ENCODE measurements at regions not wholly inside any gene's neighbourhood (a gene's known extent, or its start where the extent isn't known, plus 50 kb on each side); places are given as distances from the start of the nearest gene placed in this dataset.
A peak's percentile ranks its signal among the peaks of the same experiment; 100 is the strongest.

DNA sequence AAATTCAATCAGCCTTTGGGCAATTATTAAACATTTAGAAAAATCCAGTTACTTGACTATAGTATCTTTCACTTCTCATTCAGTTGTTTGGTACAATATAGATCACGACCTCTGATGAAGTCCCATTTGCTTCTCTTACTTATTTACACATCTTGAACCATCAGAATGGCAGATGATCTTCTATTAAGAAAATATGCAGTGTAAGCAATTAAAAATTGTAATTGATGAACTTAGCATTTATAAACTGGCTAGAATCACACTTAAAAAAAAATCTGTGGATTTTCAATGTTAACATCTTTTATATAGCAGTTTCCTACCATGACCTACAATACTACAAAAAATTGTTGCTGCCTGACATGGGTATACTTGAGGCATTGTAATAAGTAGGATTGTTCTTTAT, 395.5 kb upstream of the CNTN4 start:
- H3K36me3 ChIP-seq = no peaks in the 10 kb centered on the region
- H3K9me3 ChIP-seq = no peaks in the 10 kb centered on the region
- no peak overlapping the region for H3K4me3 ChIP-seq
- H3K27ac ChIP-seq = no peak overlapping the region
- ATAC-seq (no peak), DNase-seq (no peak), FAIRE-seq (no peak)
- 45 to 72% methylated on average over 1 of the region's 1 CpG for WGBS, 2 donors
- no peaks in the 10 kb centered on the region for H3K27me3 ChIP-seq
- no peaks in the 10 kb centered on the region for H3K4me1 ChIP-seq
- TF ChIP-seq, protein P1, sequence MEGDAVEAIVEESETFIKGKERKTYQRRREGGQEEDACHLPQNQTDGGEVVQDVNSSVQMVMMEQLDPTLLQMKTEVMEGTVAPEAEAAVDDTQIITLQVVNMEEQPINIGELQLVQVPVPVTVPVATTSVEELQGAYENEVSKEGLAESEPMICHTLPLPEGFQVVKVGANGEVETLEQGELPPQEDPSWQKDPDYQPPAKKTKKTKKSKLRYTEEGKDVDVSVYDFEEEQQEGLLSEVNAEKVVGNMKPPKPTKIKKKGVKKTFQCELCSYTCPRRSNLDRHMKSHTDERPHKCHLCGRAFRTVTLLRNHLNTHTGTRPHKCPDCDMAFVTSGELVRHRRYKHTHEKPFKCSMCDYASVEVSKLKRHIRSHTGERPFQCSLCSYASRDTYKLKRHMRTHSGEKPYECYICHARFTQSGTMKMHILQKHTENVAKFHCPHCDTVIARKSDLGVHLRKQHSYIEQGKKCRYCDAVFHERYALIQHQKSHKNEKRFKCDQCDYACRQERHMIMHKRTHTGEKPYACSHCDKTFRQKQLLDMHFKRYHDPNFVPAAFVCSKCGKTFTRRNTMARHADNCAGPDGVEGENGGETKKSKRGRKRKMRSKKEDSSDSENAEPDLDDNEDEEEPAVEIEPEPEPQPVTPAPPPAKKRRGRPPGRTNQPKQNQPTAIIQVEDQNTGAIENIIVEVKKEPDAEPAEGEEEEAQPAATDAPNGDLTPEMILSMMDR (IDR thresholded peaks at IDR 0.05) = no peak
- intact Hi-C loops (cut with DNase I) = no loop called here

DNA sequence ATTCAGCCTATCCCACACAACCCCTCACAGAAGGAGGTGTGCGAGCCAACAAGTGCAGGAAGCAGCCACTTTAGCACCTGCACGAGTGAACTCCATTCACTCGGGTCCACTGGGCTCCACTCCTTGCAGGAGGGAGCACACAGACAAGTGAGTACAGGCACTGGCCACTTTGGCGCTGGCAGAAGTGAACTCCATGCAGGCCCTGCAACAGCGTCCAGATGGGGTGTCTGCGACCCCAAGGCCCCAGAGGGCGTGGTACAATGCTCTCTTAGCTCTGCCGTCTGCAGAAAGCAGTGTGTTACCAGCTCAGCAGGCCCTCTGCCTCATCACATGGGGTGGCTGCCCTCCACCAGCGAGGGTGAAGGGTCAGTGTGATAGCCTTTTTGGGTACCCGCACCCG, 388.0 kb upstream of the CNTN4 start:
- no peak for FAIRE-seq
- 69 to 73% methylated on average over 11 of the region's 11 CpGs for WGBS, 2 donors
- intact Hi-C loops (cut with DNase I) = no loop called here

DNA sequence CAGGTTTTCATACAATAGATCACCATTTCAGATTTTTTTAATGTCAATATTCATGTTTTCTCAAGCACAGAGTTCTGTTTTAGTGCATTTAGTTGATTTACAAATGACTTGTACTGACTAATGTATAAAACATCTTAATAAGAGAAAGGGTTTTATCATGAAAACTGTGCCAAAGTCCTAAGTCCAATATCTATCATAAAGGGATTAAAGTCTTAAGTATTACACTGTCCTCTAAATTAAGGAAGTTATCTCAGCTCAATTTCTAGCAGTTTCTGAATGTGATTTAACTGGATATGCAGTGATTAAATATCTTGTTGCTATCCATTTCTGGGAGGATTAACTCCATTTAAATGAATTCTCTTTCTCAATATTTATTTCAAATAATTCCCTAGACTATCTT, 381.1 kb upstream of the CNTN4 start:
- H3K4me1 ChIP-seq = no peaks in the 10 kb centered on the region
- intact Hi-C loops (cut with DNase I) = no loop called here
- no peak overlapping the region for H3K27ac ChIP-seq
- no peaks in the 10 kb centered on the region for H3K27me3 ChIP-seq
- DNase-seq (no peak), FAIRE-seq (no peak), ATAC-seq (no peak)
- TF ChIP-seq, protein P1 (IDR thresholded peaks at IDR 0.05) = no peak
- H3K9me3 ChIP-seq = no peaks in the 10 kb centered on the region
- no peaks in the 10 kb centered on the region for H3K36me3 ChIP-seq
- H3K4me3 ChIP-seq = no peak overlapping the region

More for the DNA sequence above, 388.0 kb upstream of the CNTN4 start:
- no peaks in the 10 kb centered on the region for H3K36me3 ChIP-seq
- TF ChIP-seq, protein P1 (IDR thresholded peaks at IDR 0.05) = no peak
- H3K4me1 ChIP-seq = no peaks in the 10 kb centered on the region
- DNase-seq (peak in 2 of 6 donors; percentile 5 to 35), ATAC-seq (no peak)
- H3K27ac ChIP-seq = no peak overlapping the region
- H3K27me3 ChIP-seq = no peaks in the 10 kb centered on the region
- no peak overlapping the region for H3K4me3 ChIP-seq
- no peaks in the 10 kb centered on the region for H3K9me3 ChIP-seq

DNA sequence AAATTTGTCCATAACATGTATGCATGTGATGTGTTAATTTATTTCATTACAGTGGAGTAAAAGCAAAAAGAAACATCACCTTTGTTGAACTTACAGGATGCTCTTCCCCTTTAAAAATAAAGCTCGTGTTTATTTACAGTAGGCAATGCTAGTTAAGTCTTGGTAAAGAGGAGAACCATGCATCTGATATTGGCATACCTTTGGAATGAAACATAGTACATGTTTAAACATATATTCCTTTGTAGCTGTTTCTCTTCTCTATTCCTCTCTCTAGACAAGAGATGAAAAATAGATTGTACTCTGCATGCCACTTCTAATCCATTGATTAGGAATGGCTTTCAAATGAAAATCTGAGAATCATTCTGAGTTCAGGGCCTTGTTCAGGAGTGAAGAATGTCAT, 374.9 kb upstream of the CNTN4 start:
- no peaks in the 10 kb centered on the region for H3K4me1 ChIP-seq
- H3K4me3 ChIP-seq = no peak overlapping the region
- H3K9me3 ChIP-seq = no peaks in the 10 kb centered on the region
- DNase-seq (no peak), FAIRE-seq (no peak), ATAC-seq (no peak)
- intact Hi-C loops (cut with DNase I) = no loop called here
- H3K27ac ChIP-seq = no peak overlapping the region
- 30 to 40% methylated on average over 1 of the region's 1 CpG for WGBS, 2 donors
- H3K36me3 ChIP-seq = no peaks in the 10 kb centered on the region
- H3K27me3 ChIP-seq = no peaks in the 10 kb centered on the region
- TF ChIP-seq, protein P1 (IDR thresholded peaks at IDR 0.05) = no peak

DNA sequence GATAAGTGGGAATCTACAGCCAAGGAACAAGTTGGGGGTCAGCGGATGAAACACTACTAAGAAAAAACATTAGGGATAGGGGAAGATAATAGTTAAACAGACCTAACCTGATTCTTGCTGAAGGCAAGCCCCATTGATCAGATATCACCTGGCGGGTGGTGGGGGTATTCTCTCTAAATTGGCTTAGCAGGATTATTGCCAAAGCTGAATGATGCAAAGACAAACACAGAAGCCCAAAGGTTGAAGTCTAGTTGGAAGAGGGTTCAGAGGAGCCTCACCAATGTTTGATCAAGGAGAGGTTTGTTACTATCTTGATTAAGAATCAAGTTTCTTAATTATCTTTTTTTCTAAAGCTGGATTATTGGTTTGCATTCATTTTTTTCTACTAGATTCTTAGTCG, 371.9 kb upstream of the CNTN4 start:
- intact Hi-C loops (cut with DNase I) = no loop called here
- no peaks in the 10 kb centered on the region for H3K4me1 ChIP-seq
- no peaks in the 10 kb centered on the region for H3K27me3 ChIP-seq
- FAIRE-seq (no peak), DNase-seq (no peak), ATAC-seq (no peak)
- no peak overlapping the region for H3K27ac ChIP-seq
- no peaks in the 10 kb centered on the region for H3K36me3 ChIP-seq
- H3K9me3 ChIP-seq = no peaks in the 10 kb centered on the region
- 50 to 66% methylated on average over 3 of the region's 3 CpGs for WGBS, 2 donors
- H3K4me3 ChIP-seq = no peak overlapping the region
- TF ChIP-seq, protein P1 (IDR thresholded peaks at IDR 0.05) = no peak
